NCI-H524 (cell line): ENCODE measurements at regions not wholly inside any gene's neighbourhood (a gene's known extent, or its start where the extent isn't known, plus 50 kb on each side); places are given as distances from the start of the nearest gene placed in this dataset.

Experiments used
- DNase-seq, 2 experiments: peaks; one replicate each; lab custom pipeline; 2025; lab: John Stamatoyannopoulos, UW

DNA sequence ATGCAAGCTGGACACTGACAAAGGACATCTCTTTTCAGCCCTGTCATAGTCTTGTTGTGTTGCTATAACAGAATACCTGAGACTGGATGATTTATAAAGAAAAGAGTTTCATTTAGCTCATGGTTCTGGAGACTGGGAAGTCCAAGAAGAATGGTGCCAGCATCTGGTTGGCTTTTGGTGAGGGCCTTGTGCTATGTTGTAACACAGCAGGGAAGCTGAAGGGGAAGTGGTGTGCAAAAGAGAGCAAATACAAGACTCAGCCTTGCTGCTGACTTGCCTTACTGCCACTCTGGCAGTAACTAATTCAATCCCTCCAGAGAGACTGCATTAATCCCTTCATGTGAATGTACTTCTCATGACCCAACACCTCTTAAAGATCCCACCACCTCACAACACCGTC, 356.3 kb upstream of the PROK2 start:
- DNase-seq = no peak

DNA sequence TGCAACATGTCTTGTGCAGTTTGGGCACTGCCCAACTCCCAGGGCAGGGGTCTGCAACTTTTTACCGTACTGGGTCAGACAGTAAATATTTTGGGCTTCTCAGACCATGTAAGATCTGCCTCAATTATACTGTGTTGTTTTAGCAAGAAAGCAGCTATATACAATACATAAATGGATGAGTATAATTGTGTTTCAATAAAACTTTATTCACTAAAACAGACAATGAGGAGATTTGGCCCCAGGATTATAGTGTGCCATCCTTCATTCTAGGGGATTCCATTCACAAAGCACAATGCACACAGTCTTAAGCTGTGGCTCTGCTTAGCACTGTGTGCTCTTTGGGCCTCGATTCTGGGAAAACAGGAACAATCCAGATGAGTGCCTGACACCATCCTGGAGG, 354.4 kb upstream of the PROK2 start:
- no peak for DNase-seq

DNA sequence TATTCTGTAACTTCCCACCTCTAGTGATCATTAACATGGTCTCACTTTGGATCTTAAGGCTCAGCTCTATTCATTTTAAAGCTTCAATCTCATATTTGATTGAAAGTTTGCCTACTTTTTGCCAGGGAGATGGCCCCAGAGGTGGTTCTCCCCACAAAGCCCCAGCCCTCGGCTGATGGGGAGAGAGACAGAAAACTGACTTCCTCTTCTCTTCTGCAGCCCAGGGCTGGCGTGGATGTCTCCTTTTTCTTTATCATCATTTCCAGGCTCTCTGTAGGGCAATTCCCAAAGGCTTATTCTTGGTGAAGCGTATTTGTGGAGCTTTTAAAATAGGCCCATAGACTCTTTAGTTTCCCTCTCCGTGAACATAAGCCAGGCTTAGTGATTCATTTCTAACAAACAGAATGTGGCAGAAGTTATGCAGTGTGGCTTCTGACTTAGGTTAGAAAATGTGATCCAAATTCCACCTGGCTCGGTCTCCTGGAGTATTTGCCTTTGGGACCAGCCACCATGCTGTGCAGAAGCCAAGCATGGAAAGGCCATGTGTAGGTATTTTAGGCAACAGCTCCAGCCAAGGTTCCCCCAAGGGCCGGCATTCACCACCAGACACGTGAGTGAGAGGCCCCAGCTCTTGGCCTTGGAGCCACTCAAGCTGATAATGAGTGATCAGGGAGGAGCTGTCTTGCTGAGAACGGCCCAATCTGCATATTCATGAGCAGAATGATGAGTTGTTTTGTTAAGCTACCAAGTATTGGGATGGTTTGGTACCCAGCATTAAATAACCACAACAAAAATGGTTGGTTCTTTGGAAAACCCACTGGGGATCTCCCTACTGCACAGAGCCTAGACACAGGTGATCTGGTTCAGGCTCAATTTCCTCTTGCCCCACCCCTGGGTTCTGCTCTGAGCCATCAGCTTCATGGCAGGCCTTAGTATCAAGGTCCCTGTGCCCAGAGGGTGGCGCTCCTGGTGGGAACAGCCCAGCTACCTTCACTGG, 353.2 kb upstream of the PROK2 start:
- no peak for DNase-seq

DNA sequence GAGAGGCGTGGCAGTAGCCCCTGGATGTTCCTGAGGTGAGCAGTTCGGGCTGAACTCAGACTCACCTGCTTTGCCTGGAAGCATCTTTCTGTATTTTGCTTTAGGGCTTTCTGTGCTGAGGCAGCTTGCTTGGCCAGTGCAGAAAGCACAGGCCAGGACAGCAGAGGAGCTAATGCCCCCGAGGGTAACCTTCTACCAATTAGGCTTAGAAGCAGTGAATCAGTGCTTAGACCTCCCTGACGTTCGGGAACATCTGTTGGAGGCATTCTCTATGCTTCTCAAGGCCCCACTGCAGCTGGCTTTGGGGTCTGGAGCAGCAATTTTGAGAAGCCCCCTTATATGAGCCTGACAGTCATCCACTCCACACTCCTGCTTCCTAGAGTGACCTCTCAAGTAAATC, 350.7 kb upstream of the PROK2 start:
- peak in 1 of 2 experiments; percentile 29 for DNase-seq

DNA sequence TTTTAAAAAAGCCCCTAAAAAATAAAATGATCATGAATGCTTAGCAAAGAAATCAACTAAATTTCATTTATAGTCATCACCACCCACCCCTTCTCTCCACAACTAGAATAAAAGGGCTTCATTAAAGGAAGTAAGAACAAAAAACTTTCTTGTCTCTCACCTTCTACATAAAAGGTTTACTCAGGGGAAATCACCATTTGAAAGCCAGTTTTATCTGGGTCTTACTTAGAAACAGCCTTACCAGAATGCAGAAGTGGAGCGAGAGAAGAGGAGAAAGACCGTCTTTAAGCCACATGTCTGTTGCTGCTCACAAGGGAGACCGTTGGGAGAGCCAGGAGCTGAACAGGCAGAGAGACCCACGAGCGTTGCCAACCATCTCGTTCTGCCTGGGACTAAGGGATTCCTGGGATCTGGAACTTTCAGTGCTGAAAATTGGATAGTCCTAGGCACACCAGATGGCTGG, 350.1 kb upstream of the PROK2 start:
- no peak for DNase-seq

DNA sequence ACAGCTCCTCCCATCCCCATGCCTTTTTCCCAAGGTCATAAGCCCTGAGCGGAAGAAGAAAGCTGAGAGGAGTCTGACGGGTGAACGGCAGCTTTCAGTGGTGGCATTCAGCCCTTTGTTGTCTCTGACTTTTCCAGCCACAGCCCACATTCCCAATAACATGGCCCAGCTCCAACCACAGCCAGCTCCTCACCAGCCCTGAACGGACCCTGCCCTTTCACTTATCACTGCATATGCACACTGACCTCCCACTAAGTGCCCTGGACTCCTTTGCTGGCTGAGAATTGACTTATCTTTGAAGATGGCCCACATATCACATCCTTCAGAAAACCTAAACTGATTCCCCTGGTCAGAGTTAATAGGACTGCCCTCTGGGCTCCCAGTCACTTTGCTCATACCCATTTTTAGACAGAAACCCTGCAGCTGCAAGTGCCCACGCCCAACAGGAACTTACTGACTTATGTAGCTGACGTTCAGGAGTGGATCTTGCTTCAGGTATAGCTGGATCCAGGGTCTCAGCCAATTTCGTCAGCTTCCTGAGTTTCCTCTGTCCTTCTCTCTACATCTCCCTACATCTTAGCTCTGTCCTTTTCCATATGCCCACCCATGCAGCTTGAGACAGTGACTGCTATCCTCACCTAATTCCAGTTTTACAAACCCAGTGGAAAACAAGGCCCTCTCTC, 348.5 kb upstream of the PROK2 start:
- no peak for DNase-seq

DNA sequence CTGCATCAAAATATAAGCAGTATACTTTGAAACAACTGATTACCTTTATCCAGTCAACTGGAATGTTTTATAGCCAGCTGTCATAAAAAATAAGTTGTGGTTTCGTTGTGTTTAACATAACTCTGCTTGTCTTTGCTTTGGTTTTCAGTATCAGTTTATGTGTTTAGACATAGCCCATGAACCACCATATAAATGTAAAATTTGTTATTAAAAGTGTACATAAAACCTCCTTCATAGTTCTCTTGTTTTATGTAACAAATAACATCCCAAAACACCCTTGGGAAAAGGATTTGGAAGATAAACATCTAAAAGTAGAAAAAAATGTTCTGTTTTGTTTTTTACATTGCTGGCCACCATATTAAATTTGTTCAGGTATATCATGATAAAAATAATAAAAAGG, 347.0 kb upstream of the PROK2 start:
- DNase-seq = no peak

DNA sequence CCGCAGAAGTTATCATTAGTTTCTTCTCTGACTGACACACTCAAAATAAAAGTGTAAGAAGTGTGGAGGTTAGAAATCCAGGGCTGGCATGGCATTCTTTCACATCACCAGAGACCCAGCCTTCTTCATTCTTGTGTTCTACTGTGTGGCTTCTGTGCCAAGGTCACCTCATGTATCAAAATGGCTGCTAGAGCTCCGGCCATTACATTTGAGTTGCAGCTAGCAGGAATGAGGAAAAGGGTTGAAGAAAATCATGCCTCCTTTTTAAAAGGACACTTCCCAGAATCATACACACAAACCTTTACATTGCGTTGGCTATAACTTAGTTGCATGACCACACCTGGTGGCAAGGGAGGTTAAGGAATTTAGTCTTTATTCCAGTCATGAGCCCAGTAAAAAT, 345.6 kb upstream of the PROK2 start:
- no peak for DNase-seq

DNA sequence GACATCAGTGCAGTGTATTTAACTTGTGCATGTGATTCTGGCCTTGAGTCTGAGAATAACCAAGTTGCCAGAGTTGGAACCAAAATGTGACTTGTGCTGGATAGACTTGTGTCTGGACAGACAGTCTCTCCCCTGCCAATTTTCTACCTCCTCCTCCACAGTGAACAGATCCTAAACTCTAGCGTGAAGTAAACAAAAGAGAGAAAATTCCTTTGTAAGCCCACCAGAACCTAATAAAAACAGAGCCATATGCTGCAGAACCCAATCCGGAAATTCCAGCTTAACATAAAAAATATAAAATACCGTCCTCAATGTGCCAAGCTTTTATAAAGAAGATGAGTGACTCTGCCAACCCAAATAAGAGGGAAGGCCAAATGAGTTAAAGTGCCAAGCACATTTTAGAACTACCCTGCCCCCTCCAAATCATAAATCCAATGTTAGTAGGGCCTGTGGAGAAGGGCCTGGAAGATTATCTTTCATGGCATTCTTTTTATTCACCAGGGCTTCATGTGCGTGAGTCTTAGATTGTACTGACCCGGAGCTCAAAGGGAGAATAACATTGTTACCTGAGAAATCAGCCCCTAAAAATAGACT, 344.6 kb upstream of the PROK2 start:
- no peak for DNase-seq

DNA sequence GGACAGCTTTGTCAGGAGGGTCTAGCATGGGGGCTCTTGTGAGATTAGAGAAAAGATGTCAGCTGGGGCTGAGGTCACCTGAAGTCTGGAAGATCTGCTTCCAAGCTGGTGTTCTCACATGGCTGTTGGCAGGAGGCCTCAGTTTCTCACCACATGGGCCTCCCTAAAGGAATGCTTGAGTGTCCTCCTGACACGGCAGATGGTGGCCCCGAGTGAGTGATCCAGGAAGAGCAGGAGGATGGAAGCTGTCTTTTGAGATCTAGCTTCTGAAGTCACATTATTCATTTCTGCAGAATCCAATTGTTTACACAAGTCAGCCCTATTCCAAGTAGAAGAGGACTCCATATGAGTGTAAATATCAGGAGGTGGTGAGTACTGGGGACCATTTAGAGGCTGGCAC, 344.0 kb upstream of the PROK2 start:
- no peak for DNase-seq

DNA sequence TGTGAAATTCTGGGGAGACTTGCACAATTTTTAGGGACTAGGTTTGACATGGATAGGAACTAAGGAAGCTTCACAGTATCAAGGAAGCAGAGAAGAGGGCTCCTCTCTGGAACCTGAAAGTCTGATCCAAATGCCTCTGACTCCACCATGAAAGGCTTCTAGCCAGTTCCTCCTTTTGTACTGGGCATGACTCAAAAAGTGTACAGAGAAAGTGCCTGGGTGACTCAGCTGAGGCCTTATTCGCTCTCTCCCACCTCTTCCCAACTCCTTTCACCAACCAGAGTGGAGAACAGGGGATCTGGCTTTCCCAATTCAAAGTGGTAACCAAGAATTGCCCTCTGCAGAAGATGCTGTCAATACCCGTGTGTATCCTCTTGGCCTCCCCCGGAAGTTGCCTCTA, 342.9 kb upstream of the PROK2 start:
- DNase-seq = no peak

DNA sequence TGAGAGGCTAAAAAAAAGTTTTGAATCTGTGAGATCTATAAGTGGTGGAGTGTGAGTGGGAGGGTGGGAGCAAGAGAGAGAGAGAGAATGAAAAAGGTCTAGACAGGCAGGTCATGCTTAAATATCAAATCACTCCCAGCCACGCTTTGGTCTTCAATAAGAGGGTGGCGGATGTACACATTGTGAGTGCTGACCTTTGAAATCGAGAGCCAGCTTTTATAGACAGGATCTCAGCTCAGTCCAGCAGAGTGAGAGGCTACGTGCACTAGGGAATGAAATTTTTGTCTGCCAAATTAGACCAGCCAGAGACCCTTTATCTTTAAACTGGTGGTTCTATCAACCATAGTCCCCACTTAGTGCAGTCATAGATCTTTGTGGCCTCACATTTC, 342.3 kb upstream of the PROK2 start:
- DNase-seq = no peak

DNA sequence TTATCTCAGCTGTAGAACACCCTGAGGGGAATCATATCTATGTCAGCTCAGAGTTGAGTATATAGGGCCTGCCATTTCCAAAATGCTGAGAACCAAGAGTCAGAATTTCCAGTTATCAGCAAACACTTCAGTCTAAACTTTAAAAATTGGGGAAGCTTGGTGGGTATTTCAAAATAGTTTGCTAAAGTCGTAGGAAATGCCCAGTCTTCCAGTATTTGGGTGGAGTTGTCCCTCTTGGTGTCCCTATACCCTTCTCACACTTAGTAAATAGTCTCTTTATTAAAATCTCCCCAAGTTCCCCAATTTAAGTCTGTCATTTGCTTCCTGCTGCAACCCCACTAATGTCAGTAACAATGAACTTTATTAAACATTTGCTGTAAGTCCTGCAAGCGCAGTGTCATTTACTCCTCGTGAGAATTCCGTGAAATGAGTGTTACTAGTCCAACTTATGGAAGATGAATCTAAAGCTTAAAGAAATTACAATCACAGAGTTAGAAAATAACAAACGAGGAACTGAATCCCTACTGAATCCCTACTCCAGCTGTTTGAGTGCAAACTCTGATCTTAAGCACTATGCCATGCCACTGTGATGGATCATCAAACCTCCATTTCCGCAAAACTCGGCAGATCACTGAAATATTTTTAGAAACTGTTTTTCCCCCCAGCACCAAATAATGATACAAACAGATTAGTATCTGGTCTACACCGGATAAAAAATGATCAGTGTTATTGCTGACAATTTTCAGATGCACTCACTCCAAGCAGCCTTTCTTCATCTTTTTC, 341.7 kb upstream of the PROK2 start:
- DNase-seq = no peak

DNA sequence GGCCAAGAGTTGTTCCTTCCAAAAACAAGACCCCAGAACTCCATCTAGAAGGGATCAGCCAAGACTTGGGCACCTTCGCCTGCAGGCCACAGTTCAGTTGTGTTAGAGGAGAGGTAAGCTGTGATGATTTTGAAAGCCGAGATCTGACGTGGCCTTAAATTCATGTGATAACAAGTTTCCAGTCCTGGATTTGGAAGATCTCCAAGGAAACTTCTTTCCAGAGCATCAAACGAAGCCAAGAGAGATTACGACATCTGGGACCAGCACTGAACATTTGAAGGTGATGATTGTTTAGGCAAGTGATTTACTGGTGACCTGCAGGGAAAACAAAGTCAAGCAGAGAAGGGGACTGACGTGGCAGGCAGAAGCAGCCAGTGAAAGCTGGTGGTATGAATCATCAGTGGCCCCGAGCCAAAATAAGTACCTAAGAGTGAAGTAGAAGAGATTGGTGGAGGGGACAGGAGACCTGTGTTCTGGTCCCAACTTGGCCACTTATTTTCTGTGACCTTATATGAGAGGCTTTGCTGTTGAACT, 339.0 kb upstream of the PROK2 start:
- no peak for DNase-seq

DNA sequence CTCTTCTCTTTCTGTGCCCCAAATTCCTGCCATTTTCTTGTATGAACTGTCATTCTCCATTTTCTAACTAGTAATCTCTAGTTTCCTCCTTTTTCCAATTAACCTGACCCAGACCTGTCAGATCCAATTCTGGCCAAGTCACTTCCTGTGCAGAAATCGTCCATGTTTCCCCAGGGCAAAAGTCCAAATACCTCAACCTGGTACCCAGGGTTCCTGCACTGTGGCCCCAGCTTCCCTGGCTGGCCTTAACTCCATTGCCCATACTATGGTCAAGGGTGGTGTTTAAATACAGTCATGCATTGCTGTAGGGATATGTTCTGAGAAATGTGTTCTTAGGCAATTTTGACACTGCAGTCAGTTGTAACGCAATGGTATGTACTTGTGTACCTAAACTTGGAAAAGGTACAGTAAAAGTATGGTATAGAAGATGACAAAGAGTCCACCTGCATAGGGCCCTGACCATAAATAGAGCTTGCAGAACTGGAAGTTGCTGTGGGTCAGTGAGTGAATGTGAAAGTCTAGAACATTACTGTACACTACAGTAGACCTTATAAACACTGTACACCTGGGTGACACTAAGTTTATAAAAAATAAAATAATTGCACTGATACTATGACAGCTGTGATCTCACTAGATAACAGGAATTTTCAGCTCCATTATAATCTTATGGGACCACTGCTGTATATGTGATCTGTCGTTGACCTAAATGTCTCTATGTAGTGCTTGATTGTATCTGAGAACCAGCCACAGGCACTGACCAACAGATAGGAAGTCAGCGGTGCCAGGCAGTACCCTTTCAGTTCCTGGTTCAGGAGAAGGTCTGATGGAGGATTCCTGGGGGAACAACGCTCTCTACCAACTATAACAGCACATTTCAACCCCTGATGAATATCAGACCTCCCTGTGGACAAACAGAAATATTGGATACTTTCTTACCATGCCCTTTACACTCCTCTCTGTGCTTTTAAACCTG, 336.1 kb upstream of the PROK2 start:
- DNase-seq = no peak

DNA sequence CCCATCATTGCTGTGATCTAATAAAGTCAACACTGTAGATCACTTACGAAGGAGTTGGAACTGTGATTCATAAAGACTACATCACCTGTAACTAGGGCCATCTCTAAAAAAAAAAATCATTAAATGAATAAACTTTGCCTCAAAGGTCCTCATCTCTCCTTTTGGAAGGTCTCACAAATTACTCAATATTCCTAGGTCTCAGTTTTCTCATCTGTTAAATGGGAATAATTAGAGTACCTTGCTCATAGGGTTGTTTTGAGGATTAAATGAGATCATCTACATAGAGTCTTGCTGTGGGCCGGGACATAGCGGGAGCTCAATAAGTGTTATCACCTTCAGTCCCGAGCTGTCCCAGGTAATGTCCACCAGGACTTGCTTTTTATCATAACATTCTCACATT, 335.1 kb upstream of the PROK2 start:
- no peak for DNase-seq

DNA sequence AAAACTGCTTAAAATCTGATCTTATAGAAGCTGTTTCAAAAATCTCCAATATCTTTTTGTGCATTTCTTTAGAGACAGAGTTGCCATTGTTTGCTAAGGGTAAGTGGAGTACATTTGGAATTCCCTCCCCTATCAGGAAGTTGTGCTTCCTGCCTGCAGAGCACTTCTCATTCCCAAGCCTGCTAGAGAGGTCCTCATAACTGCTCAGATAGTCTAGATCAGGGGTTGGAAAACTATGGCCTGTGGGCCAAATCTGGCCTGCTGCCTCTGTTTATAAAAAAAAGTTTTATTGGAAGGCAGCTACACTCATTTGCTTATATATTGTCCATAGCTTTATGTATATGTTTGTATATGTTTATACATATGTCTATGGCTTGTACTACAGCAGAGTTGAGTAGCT, 333.7 kb upstream of the PROK2 start:
- DNase-seq = no peak

DNA sequence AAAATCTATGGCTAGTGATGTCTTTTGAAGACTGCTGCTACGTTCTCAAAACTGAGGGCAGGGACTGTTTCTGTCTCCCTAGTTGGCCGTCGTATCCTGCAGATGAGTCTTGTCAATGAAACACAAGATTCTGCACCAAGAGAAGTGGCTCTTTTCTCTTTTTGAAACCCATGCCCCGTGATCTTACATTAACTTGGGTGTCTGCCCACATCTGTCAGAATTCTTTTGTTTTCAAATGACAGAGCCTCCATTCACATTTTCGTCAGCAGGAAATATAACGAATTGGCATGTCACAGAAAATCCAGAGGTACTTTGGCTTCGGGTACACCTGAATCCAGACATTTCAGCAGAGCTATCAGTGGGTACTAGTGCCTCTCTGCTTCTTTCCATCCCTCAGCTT, 331.3 kb upstream of the PROK2 start:
- DNase-seq = no peak

DNA sequence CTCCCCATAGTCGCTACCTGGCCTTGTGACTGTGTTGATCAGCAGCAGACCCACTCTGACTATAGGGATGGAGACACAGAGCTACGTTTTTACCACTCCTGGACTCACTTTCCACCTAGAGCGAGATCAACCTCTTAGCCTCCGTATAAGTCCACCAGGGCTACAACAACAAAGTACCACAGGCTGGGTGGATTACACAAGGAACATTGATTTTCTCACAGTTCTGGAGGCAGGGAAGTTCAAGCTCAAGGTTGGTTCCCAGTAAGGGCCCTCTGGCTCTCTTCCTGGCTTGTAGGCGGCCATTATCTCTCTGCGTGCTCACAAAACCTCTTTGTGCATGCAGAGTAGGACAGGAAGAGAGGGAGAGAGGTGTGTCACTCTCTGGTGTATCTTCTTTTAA, 330.4 kb upstream of the PROK2 start:
- no peak for DNase-seq

DNA sequence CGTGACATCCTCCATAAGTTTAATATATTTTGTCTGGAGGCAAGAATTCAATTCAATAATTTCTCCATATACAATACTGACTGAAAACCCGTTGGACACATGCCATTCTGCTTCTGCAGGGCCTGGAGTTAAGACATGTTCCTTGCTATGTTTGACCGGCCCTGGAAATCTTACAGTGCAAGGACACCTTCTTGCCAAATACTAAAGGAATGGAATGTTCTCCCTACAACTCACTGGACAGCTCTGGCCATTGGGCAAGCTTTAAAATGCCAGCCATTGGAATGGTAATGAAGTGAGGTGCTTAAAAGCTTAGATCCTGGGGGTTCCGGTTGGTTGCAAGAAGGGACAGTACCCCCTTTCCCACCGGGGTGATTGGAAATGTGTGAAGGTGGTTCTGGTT, 329.8 kb upstream of the PROK2 start:
- no peak for DNase-seq

DNA sequence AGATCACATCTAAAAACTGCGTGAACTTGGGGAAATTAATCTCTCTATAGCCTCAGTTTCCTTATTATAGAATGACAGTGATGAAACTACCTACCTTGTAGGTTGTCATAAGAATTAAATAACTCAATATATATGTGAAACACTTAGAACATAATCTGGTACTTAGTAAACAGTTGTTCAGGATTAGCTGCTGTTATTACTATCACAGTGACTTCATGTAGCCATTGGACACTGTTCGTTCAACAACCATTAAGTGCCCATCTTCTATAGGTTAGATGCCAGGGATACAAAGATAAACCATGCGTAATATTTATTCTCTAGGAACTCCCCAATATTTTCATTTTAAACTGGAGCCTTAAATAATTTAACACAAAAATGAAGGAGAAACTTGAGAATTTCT, 329.0 kb upstream of the PROK2 start:
- no peak for DNase-seq
